ENCODE measurements at regions not wholly inside any gene's neighbourhood (a gene's known extent, or its start where the extent isn't known, plus 50 kb on each side); places are given as distances from the start of the nearest gene placed in this dataset.

GRCh38 chr3:46132565-46132964, 75.5 kb downstream of the CCR1 start:
- no peak overlapping the region for H4K91ac ChIP-seq (ENCODE audit: low read depth, low read length, poor library complexity)
- no peaks in the 10 kb centered on the region for H3K9me3 ChIP-seq (replicated peaks in 1 of 2; ENCODE audit: control insufficient read depth in 2 of 2, insufficient read depth in 1 of 2, low read depth in 1 of 2, low read length in 2 of 2)
- no peak overlapping the region for H2BK120ac ChIP-seq (ENCODE audit: low read depth, low read length)
- H2BK5ac ChIP-seq (ENCODE audit: low read length): no peak overlapping the region
- H2BK15ac ChIP-seq (ENCODE audit: low read length): no peak overlapping the region
- no peaks in the 10 kb centered on the region for H3K79me1 ChIP-seq (ENCODE audit: low read depth, low read length)
- no peak overlapping the region for H3K27ac ChIP-seq (replicated peaks; ENCODE audit: low read length)
- H3K4ac ChIP-seq (ENCODE audit: low read length): no peak overlapping the region
- no peak overlapping the region for H3K23ac ChIP-seq (ENCODE audit: low read depth, low read length, poor library complexity)
- no peak overlapping the region for H3K18ac ChIP-seq (ENCODE audit: low read length)
- H2BK12ac ChIP-seq (ENCODE audit: low read length): no peak overlapping the region
- no peaks in the 10 kb centered on the region for H3K27me3 ChIP-seq (ENCODE audit: control insufficient read depth in 3 of 3, insufficient read depth in 3 of 3, low read depth in 1 of 3, low read length in 3 of 3)
- H3K9ac ChIP-seq (ENCODE audit: low read depth, low read length, poor library complexity): no peak overlapping the region
- no peaks in the 10 kb centered on the region for H3K36me3 ChIP-seq (replicated peaks in 1 of 2; ENCODE audit: control insufficient read depth in 2 of 2, insufficient read depth in 2 of 2, low read length in 2 of 2)
- H3K4me1 ChIP-seq (ENCODE audit: control insufficient read depth in 2 of 2, insufficient read depth in 1 of 2, low read depth in 1 of 2, low read length in 2 of 2): no peaks in the 10 kb centered on the region
- no peak overlapping the region for H3K14ac ChIP-seq (ENCODE audit: low read length)
- DNase-seq (ENCODE audit: low spot score): no peak
- no peak overlapping the region for H4K8ac ChIP-seq (ENCODE audit: low read depth, low read length)
- no peak overlapping the region for H3K4me3 ChIP-seq (ENCODE audit: low read length in 2 of 2)
- no peak overlapping the region for H2AFZ ChIP-seq (ENCODE audit: low read length)
- no CpG with 5 or more reads among the region's 4 CpGs for WGBS, 2 donors (ENCODE audit: extremely low coverage in 2 of 2, insufficient read length in 2 of 2, insufficient replicate concordance in 1 of 2)
- H2AK5ac ChIP-seq (ENCODE audit: low read depth, low read length): no peak overlapping the region
- H3K4me2 ChIP-seq (ENCODE audit: insufficient read depth, low read length, poor library complexity, severe bottlenecking): no peak overlapping the region

GRCh38 chr3:46131884-46132450, 76.1 kb downstream of the CCR1 start:
- Histone ChIP-seq H3K4me2 (ENCODE audit: insufficient read depth, low read length, poor library complexity, severe bottlenecking) (no peak overlapping the region), H2BK15ac (ENCODE audit: low read length) (no peak overlapping the region), H3K9me3 (replicated peaks in 1 of 2; ENCODE audit: control insufficient read depth in 2 of 2, insufficient read depth in 1 of 2, low read depth in 1 of 2, low read length in 2 of 2) (no peaks in the 10 kb centered on the region), H3K18ac (ENCODE audit: low read length) (no peak overlapping the region), H3K27me3 (ENCODE audit: control insufficient read depth in 3 of 3, insufficient read depth in 3 of 3, low read depth in 1 of 3, low read length in 3 of 3) (no peaks in the 10 kb centered on the region), H4K91ac (ENCODE audit: low read depth, low read length, poor library complexity) (no peak overlapping the region), H2BK5ac (ENCODE audit: low read length) (no peak overlapping the region), H2AFZ (ENCODE audit: low read length) (no peak overlapping the region), H2BK12ac (ENCODE audit: low read length) (no peak overlapping the region), H3K4ac (ENCODE audit: low read length) (no peak overlapping the region), H3K36me3 (replicated peaks in 1 of 2; ENCODE audit: control insufficient read depth in 2 of 2, insufficient read depth in 2 of 2, low read length in 2 of 2) (no peaks in the 10 kb centered on the region), H3K79me1 (ENCODE audit: low read depth, low read length) (no peaks in the 10 kb centered on the region), H3K23ac (ENCODE audit: low read depth, low read length, poor library complexity) (no peak overlapping the region), H3K27ac (replicated peaks; ENCODE audit: low read length) (no peak overlapping the region), H3K9ac (ENCODE audit: low read depth, low read length, poor library complexity) (peak overlapping the region; percentile 63), H3K14ac (ENCODE audit: low read length) (peak overlapping the region; percentile 57), H4K8ac (ENCODE audit: low read depth, low read length) (no peak overlapping the region), H2BK120ac (ENCODE audit: low read depth, low read length) (no peak overlapping the region), H3K4me3 (ENCODE audit: low read length in 2 of 2) (no peak overlapping the region), H3K4me1 (ENCODE audit: control insufficient read depth in 2 of 2, insufficient read depth in 1 of 2, low read depth in 1 of 2, low read length in 2 of 2) (no peaks in the 10 kb centered on the region), H2AK5ac (ENCODE audit: low read depth, low read length) (peak overlapping the region; percentile 33)
- DNase-seq (ENCODE audit: low spot score): no peak
- WGBS, 2 donors (ENCODE audit: extremely low coverage in 2 of 2, insufficient read length in 2 of 2, insufficient replicate concordance in 1 of 2): no CpG with 5 or more reads among the region's 8 CpGs

- H2AK5ac ChIP-seq (ENCODE audit: low read depth, low read length): no peak overlapping the region
- no peak overlapping the region for H2BK15ac ChIP-seq (ENCODE audit: low read length)
- no peak overlapping the region for H3K27ac ChIP-seq (replicated peaks; ENCODE audit: low read length)
- no peak overlapping the region for H3K4me3 ChIP-seq (ENCODE audit: low read length in 2 of 2)
- no peak overlapping the region for H4K8ac ChIP-seq (ENCODE audit: low read depth, low read length)
- no peaks in the 10 kb centered on the region for H3K9me3 ChIP-seq (replicated peaks in 1 of 2; ENCODE audit: control insufficient read depth in 2 of 2, insufficient read depth in 1 of 2, low read depth in 1 of 2, low read length in 2 of 2)
- no peaks in the 10 kb centered on the region for H3K4me1 ChIP-seq (ENCODE audit: control insufficient read depth in 2 of 2, insufficient read depth in 1 of 2, low read depth in 1 of 2, low read length in 2 of 2)
- no peak overlapping the region for H3K18ac ChIP-seq (ENCODE audit: low read length)
- no CpG with 5 or more reads among the region's 7 CpGs for WGBS, 2 donors (ENCODE audit: extremely low coverage in 2 of 2, insufficient read length in 2 of 2, insufficient replicate concordance in 1 of 2)
- no peak overlapping the region for H3K4ac ChIP-seq (ENCODE audit: low read length)
- H2BK12ac ChIP-seq (ENCODE audit: low read length): no peak overlapping the region
- no peak overlapping the region for H2BK5ac ChIP-seq (ENCODE audit: low read length)
- no peaks in the 10 kb centered on the region for H3K36me3 ChIP-seq (replicated peaks in 1 of 2; ENCODE audit: control insufficient read depth in 2 of 2, insufficient read depth in 2 of 2, low read length in 2 of 2)
- no peak overlapping the region for H4K91ac ChIP-seq (ENCODE audit: low read depth, low read length, poor library complexity)
- no peak overlapping the region for H3K9ac ChIP-seq (ENCODE audit: low read depth, low read length, poor library complexity)
- no peak overlapping the region for H2AFZ ChIP-seq (ENCODE audit: low read length)
- H3K4me2 ChIP-seq (ENCODE audit: insufficient read depth, low read length, poor library complexity, severe bottlenecking): no peak overlapping the region
- no peak for DNase-seq (ENCODE audit: low spot score)
- no peak overlapping the region for H3K14ac ChIP-seq (ENCODE audit: low read length)
- no peak overlapping the region for H2BK120ac ChIP-seq (ENCODE audit: low read depth, low read length)
- no peaks in the 10 kb centered on the region for H3K79me1 ChIP-seq (ENCODE audit: low read depth, low read length)
- H3K27me3 ChIP-seq (ENCODE audit: control insufficient read depth in 3 of 3, insufficient read depth in 3 of 3, low read depth in 1 of 3, low read length in 3 of 3): no peaks in the 10 kb centered on the region
- no peak overlapping the region for H3K23ac ChIP-seq (ENCODE audit: low read depth, low read length, poor library complexity)
Observed at GRCh38 chr3:46130631-46131310, 77.3 kb downstream of the CCR1 start.

GRCh38 chr3:46129588-46130272, 78.4 kb downstream of the CCR1 start:
- H3K27me3 ChIP-seq (ENCODE audit: control insufficient read depth in 3 of 3, insufficient read depth in 3 of 3, low read depth in 1 of 3, low read length in 3 of 3): no peaks in the 10 kb centered on the region
- no peak overlapping the region for H4K91ac ChIP-seq (ENCODE audit: low read depth, low read length, poor library complexity)
- H3K27ac ChIP-seq (replicated peaks; ENCODE audit: low read length): no peak overlapping the region
- no peak overlapping the region for H2BK120ac ChIP-seq (ENCODE audit: low read depth, low read length)
- no peaks in the 10 kb centered on the region for H3K36me3 ChIP-seq (replicated peaks in 1 of 2; ENCODE audit: control insufficient read depth in 2 of 2, insufficient read depth in 2 of 2, low read length in 2 of 2)
- H4K8ac ChIP-seq (ENCODE audit: low read depth, low read length): no peak overlapping the region
- H2BK5ac ChIP-seq (ENCODE audit: low read length): no peak overlapping the region
- H3K4ac ChIP-seq (ENCODE audit: low read length): no peak overlapping the region
- no peaks in the 10 kb centered on the region for H3K9me3 ChIP-seq (replicated peaks in 1 of 2; ENCODE audit: control insufficient read depth in 2 of 2, insufficient read depth in 1 of 2, low read depth in 1 of 2, low read length in 2 of 2)
- no peak overlapping the region for H3K4me3 ChIP-seq (ENCODE audit: low read length in 2 of 2)
- peak overlapping the region; percentile 14 for H3K14ac ChIP-seq (ENCODE audit: low read length)
- no peak overlapping the region for H3K23ac ChIP-seq (ENCODE audit: low read depth, low read length, poor library complexity)
- H3K9ac ChIP-seq (ENCODE audit: low read depth, low read length, poor library complexity): no peak overlapping the region
- H2BK15ac ChIP-seq (ENCODE audit: low read length): no peak overlapping the region
- no peak overlapping the region for H3K18ac ChIP-seq (ENCODE audit: low read length)
- no peak for DNase-seq (ENCODE audit: low spot score)
- no peaks in the 10 kb centered on the region for H3K79me1 ChIP-seq (ENCODE audit: low read depth, low read length)
- no peak overlapping the region for H2AFZ ChIP-seq (ENCODE audit: low read length)
- H3K4me1 ChIP-seq (ENCODE audit: control insufficient read depth in 2 of 2, insufficient read depth in 1 of 2, low read depth in 1 of 2, low read length in 2 of 2): no peaks in the 10 kb centered on the region
- no CpG with 5 or more reads among the region's 3 CpGs for WGBS, 2 donors (ENCODE audit: extremely low coverage in 2 of 2, insufficient read length in 2 of 2, insufficient replicate concordance in 1 of 2)
- no peak overlapping the region for H3K4me2 ChIP-seq (ENCODE audit: insufficient read depth, low read length, poor library complexity, severe bottlenecking)
- H2AK5ac ChIP-seq (ENCODE audit: low read depth, low read length): no peak overlapping the region
- H2BK12ac ChIP-seq (ENCODE audit: low read length): no peak overlapping the region
